PC-9 (cell line): ENCODE measurements at regions not wholly inside any gene's neighbourhood (a gene's known extent, or its start where the extent isn't known, plus 50 kb on each side); places are given as distances from the start of the nearest gene placed in this dataset.

ENCODE experiments used
- BruUV-seq: library from RNA; stranded (reverse); fragments of 400-500 nt; replicated peaks from 2 replicates; lab custom pipeline; 2021; lab: Mats Ljungman, UMichigan
- CTCF ChIA-PET: fragments of 300-600 bp; sonication (Branson Sonifier 250); formaldehyde crosslinking; loops from one replicate; lab custom pipeline; 2022; ENCODE audit warnings: antibody characterized with exemption; lab: Charles Lee
- POLR2A ChIA-PET: fragments of 300-600 bp; sonication (Branson Sonifier 250); formaldehyde crosslinking; loops from one replicate; lab custom pipeline; 2022; ENCODE audit warnings: antibody characterized with exemption; ENCODE audit not compliant: unreplicated experiment; lab: Charles Lee
- DNase-seq, 2 experiments: peaks; one replicate each; pipeline versions ENCODE4 v3.0.0 to v3.0.0-alpha.2; 2015 to 2022; ENCODE audit warnings: mixed read lengths in 1 of 2
- H2AFZ ChIP-seq: fragments of 200-600 bp; sonication (generic); 2 replicates; pipeline ENCODE4 v1.8.1; 2017; ENCODE audit warnings: antibody characterized with exemption
- H3F3A ChIP-seq: fragments of 200-600 bp; sonication (generic); 2 replicates; pipeline ENCODE4 v1.8.1; 2017; ENCODE audit warnings: antibody characterized with exemption, mild to moderate bottlenecking, low read depth; ENCODE audit not compliant: insufficient read depth
- H3K27ac ChIP-seq: fragments of 200-600 bp; sonication (generic); 2 replicates; pipeline ENCODE4 v1.6.1; 2016; ENCODE audit warnings: mixed run types
- H3K27me3 ChIP-seq: fragments of 200-600 bp; sonication (generic); 2 replicates; pipeline ENCODE4 v1.6.1; 2016; ENCODE audit warnings: low read depth, mixed run types; ENCODE audit not compliant: insufficient read depth
- H3K36me3 ChIP-seq: fragments of 200-600 bp; sonication (generic); 2 replicates; pipeline ENCODE4 v1.6.1; 2016; ENCODE audit warnings: low read depth, mixed run types
- H3K4me1 ChIP-seq: fragments of 200-600 bp; sonication (generic); replicated peaks from 2 replicates; pipeline ENCODE4 v1.6.1; 2016; ENCODE audit warnings: mixed run types; ENCODE audit not compliant: insufficient read depth
- H3K4me2 ChIP-seq: fragments of 200-600 bp; sonication (generic); 2 replicates; pipeline ENCODE4 v1.6.1; 2017; ENCODE audit warnings: mixed run types
- H3K4me3 ChIP-seq: fragments of 200-600 bp; sonication (generic); 2 replicates; pipeline ENCODE4 v1.6.1; 2016; ENCODE audit warnings: mixed run types
- H3K79me2 ChIP-seq: fragments of 200-600 bp; sonication (generic); 2 replicates; pipeline ENCODE4 v1.6.1; 2017; ENCODE audit warnings: low read depth, mixed run types
- H3K9me2 ChIP-seq: fragments of 200-600 bp; sonication (generic); 2 replicates; pipeline ENCODE4 v1.8.1; 2017; ENCODE audit warnings: mild to moderate bottlenecking; ENCODE audit not compliant: insufficient read depth
- H3K9me3 ChIP-seq: fragments of 200-600 bp; sonication (generic); 2 replicates; pipeline ENCODE4 v1.8.1; 2016; ENCODE audit warnings: low read depth; ENCODE audit not compliant: insufficient read depth
- H4K20me1 ChIP-seq: fragments of 200-600 bp; sonication (generic); 2 replicates; pipeline ENCODE4 v1.8.1; 2017; ENCODE audit not compliant: insufficient read depth
- CTCF ChIP-seq: fragments of 200-600 bp; sonication (generic); conservative IDR thresholded peaks from 2 replicates; pipeline ENCODE4 v1.6.1; 2017; ENCODE audit warnings: mixed run types, antibody characterized with exemption, mild to moderate bottlenecking, moderate library complexity
- EZH2 ChIP-seq: fragments of 200-600 bp; sonication (generic); IDR thresholded peaks from 2 replicates; pipeline ENCODE4 v1.8.0; 2017; ENCODE audit warnings: antibody characterized with exemption, low read depth
- intact Hi-C: fragments of 100-400 bp; cut with micrococcal nuclease; formaldehyde crosslinking; loops from one replicate; pipeline ENCODE4 v1.10.0; 2022; ENCODE audit not compliant: unreplicated experiment

GRCh38 chr20:51182571-51182970 is 159.7 kb upstream of the KCNG1 start:
- CTCF ChIA-PET, result no interaction called here
- Histone ChIP-seq H3K4me3 (no peak overlapping the region), H3K27me3 (peaks cover 93% of the 10 kb centered on the region), H2AFZ (no peak overlapping the region), H3F3A (no peaks in the 10 kb centered on the region), H3K79me2 (no peaks in the 10 kb centered on the region), H3K4me1 (peaks cover 10% of the 10 kb centered on the region; the same call in 1 of the 2 replicates), H3K27ac (no peak overlapping the region), H3K9me3 (no peaks in the 10 kb centered on the region; the same call in 1 of the 2 replicates), H3K4me2 (no peak overlapping the region), H4K20me1 (no peaks in the 10 kb centered on the region), H3K9me2 (no peaks in the 10 kb centered on the region; the same call in 1 of the 2 replicates), H3K36me3 (no peaks in the 10 kb centered on the region)
- no peak for TF ChIP-seq EZH2
- TF ChIP-seq CTCF, result no peak
- no TSS peak for BruUV-seq
- POLR2A ChIA-PET, result no interaction called here
- intact Hi-C loops, result no loop called here
- no peak for DNase-seq

DNA sequence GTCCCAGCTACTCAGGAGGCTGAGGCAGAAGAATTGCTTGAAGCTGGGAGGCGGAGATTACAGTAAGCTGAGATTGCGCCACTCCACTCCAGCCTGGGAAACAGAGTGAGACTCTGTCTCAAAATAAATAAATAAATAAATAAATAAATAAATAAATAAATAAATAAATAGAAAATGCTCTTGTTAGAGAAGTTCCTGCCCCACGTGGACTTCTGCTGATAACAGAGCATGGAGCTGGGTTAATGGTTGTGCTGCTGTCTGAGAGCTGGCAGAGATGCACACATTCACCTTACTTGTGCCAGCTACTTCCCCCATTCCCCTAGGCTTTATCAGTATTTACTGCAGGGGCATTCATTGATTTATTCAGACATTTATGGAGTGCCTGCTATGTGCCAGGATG is 155.2 kb upstream of the KCNG1 start:
- no peaks in the 10 kb centered on the region for H3F3A ChIP-seq
- ChIA-PET CTCF (no interaction called here), POLR2A (no interaction called here)
- no peaks in the 10 kb centered on the region for H3K79me2 ChIP-seq
- H3K4me3 ChIP-seq, result no peak overlapping the region
- H3K4me1 ChIP-seq, result peaks cover 2% of the 10 kb centered on the region; the same call in 1 of the 2 replicates
- no peaks in the 10 kb centered on the region for H4K20me1 ChIP-seq
- H3K27me3 ChIP-seq, result peaks cover 85% of the 10 kb centered on the region
- H3K4me2 ChIP-seq, result no peak overlapping the region
- BruUV-seq, result no TSS peak
- H2AFZ ChIP-seq, result no peak overlapping the region
- no peaks in the 10 kb centered on the region for H3K9me3 ChIP-seq
- DNase-seq, result no peak
- H3K27ac ChIP-seq, result no peak overlapping the region
- intact Hi-C loops, result no loop called here
- H3K9me2 ChIP-seq, result no peaks in the 10 kb centered on the region; the same call in 1 of the 2 replicates
- no peaks in the 10 kb centered on the region for H3K36me3 ChIP-seq
- TF ChIP-seq CTCF (no peak), EZH2 (no peak)

- Histone ChIP-seq H3K27me3 (peaks cover 85% of the 10 kb centered on the region), H3K36me3 (no peaks in the 10 kb centered on the region), H3K4me3 (no peak overlapping the region), H4K20me1 (no peaks in the 10 kb centered on the region), H3K4me1 (no peaks in the 10 kb centered on the region), H3K9me3 (no peaks in the 10 kb centered on the region), H2AFZ (no peak overlapping the region), H3F3A (no peaks in the 10 kb centered on the region), H3K4me2 (no peak overlapping the region), H3K9me2 (no peaks in the 10 kb centered on the region; the same call in 1 of the 2 replicates), H3K79me2 (no peaks in the 10 kb centered on the region), H3K27ac (no peak overlapping the region)
- no TSS peak for BruUV-seq
- no peak for DNase-seq
- no peak for TF ChIP-seq CTCF
- TF ChIP-seq EZH2, result no peak
- ChIA-PET CTCF (interaction anchor here (0.6 kb wide), 1 partner anchor 420 kb away, joined by 3 read pairs; no protein-coding TSS in a partner anchor), POLR2A (no interaction called here)
- intact Hi-C loops, result no loop called here
Observed at GRCh38 chr20:51176876-51177275, 154.0 kb upstream of the KCNG1 start.
